ENCODE measurements at regions not wholly inside any gene's neighbourhood (a gene's known extent, or its start where the extent isn't known, plus 50 kb on each side); places are given as distances from the start of the nearest gene placed in this dataset.

DNA sequence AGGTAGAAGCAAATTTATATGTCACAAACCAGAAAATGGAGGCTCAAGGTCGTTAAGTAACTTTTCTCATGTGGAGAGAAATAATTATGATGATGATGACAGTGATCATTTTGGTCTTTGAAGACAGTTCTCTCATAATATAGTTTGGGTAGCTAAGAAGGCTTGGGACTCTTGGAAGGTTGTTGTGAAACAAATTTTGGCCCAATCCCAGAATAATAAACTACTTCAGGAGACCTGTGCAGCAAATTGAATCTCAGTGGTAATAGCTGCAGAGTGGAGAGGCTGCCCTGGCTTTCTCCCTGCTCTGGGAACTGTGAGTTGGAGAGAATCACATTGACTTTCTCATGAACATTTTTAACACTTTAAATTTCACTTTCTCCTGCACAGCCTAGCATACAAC lies 217.2 kb upstream of the BOD1L1 start:
- DNase-seq (ENCODE audit: low read depth) = no peak
- TF ChIP-seq, protein P1, sequence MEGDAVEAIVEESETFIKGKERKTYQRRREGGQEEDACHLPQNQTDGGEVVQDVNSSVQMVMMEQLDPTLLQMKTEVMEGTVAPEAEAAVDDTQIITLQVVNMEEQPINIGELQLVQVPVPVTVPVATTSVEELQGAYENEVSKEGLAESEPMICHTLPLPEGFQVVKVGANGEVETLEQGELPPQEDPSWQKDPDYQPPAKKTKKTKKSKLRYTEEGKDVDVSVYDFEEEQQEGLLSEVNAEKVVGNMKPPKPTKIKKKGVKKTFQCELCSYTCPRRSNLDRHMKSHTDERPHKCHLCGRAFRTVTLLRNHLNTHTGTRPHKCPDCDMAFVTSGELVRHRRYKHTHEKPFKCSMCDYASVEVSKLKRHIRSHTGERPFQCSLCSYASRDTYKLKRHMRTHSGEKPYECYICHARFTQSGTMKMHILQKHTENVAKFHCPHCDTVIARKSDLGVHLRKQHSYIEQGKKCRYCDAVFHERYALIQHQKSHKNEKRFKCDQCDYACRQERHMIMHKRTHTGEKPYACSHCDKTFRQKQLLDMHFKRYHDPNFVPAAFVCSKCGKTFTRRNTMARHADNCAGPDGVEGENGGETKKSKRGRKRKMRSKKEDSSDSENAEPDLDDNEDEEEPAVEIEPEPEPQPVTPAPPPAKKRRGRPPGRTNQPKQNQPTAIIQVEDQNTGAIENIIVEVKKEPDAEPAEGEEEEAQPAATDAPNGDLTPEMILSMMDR (IDR thresholded peaks at IDR 0.05; ENCODE audit: low read depth, low read length, missing control alignments) = no peak
- H3K4me3 ChIP-seq (ENCODE audit: low read depth, low read length) = no peak overlapping the region

DNA sequence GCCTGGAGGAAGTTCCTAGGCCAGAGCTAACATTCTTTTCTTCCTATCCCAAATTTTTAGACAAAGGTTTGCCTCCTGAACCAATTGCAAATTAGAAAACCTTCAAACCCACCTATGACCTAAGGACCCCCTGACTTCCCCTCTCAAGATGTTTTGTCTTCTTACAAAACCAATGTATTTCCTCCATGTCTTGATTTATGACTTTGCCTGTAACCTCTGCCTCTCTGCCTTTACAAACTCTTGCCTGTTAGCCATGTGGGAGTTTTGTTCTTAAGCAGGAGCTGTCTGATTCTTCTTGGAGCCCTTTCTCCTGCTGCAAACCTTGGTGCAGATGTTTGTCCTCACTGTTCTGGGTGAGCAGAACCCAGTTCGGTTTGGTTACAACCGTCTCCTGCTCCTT lies 222.3 kb upstream of the BOD1L1 start:
- TF ChIP-seq, protein P1 (IDR thresholded peaks at IDR 0.05; ENCODE audit: low read depth, low read length, missing control alignments) = no peak
- no peak overlapping the region for H3K4me3 ChIP-seq (ENCODE audit: low read depth, low read length)
- no peak for DNase-seq (ENCODE audit: low read depth)

DNA sequence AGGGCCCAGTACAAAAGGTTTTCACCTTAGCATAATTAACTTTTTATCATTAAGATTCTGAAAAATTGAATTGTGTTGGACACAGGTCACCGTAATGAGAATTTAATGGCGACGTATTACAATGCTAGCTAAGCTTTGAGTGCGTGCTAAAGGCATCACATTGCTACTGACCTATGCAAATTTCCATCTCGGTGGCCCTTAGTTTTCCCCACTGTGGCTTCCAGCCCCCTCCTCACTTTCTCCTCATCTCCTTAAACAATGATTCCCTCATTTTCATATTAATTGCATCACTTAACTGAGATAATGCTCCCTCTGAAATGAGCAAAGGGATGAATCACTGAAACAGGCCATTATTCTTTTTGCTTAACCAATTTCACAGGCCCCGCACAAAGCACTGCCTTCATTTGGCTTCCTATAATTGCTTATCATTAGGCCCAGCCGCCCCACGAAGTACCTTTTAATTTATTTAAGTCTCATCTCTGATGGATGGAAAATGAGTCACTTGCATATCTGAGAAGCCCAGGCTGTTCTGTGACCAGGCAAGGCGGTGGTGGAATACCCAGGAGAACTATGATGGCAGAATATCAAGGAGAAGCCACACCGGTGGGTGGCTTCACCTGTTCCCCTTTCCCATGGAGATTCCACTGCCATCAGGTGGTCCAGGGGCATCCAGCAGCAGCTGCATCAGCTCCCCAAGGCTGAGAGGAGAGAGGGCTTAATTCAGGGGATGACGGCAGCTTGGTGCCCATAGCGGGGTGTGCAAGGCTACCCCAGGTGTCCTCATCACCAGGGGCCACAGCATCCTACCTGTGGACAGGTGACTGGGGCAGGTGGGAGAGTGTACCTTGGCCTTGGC lies 223.8 kb upstream of the BOD1L1 start:
- no peak for DNase-seq (ENCODE audit: low read depth)
- H3K4me3 ChIP-seq (ENCODE audit: low read depth, low read length) = no peak overlapping the region
- TF ChIP-seq, protein P1 (IDR thresholded peaks at IDR 0.05; ENCODE audit: low read depth, low read length, missing control alignments) = no peak

DNA sequence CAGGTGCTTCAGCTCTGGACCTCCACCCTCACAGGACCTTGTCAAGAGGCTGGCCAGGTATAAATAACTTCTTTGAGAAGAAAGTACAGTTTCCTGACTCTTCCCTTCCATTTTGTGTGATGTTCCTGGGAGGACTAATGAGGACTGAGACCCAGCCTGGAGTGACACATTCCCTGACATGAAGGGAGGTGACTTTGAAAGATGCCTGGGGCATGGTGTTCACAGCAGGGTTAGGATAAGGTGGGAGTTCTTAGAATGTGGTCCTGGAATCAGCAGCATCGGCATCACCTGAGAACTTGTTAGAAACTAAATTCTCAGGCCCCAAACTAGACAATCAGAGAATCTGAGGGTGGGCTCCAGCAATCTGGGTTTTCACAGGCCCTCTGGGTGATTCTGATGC lies 224.9 kb upstream of the BOD1L1 start:
- no peak for DNase-seq (ENCODE audit: low read depth)
- no peak overlapping the region for H3K4me3 ChIP-seq (ENCODE audit: low read depth, low read length)
- TF ChIP-seq, protein P1 (IDR thresholded peaks at IDR 0.05; ENCODE audit: low read depth, low read length, missing control alignments) = no peak

DNA sequence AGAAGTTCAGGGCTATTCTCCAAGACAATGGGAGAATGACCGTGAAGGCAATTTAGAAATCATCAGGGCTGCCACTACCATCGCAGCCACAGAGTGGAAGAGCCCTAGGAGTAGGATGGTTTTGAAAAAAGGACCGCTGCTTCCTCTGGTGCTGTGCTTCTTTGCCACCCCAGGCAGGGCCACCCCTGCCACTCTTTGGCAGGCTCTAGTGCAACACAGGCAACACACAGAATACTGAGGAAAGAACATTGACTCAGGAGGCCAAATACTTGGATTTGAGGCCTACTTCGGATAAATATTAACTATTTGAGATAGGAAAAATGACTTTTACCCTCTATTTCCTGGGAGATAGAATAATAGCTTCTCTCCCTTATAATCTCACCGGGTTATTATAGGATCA lies 228.9 kb upstream of the BOD1L1 start:
- TF ChIP-seq, protein P1 (IDR thresholded peaks at IDR 0.05; ENCODE audit: low read depth, low read length, missing control alignments) = no peak
- no peak overlapping the region for H3K4me3 ChIP-seq (ENCODE audit: low read depth, low read length)
- no peak for DNase-seq (ENCODE audit: low read depth)

DNA sequence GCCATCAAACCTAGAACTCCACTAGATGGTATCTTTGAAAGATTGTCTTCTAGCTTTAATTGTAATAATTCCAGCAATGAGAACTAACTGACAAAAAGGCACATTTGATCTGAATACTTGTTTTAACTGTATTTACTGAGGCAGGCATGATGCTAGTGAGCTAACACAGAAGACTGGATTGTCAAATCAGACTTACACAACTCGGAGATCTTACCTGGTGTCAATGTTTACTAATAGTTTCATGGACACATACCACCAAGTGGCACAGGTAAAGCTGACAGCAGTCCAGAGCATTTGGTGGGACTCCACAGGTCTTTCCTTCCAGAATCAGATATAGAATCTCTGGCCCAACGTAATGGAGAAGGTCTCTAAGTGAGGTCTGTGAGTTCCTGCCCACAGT lies 229.9 kb upstream of the BOD1L1 start:
- DNase-seq (ENCODE audit: low read depth) = no peak
- TF ChIP-seq, protein P1 (IDR thresholded peaks at IDR 0.05; ENCODE audit: low read depth, low read length, missing control alignments) = no peak
- no peak overlapping the region for H3K4me3 ChIP-seq (ENCODE audit: low read depth, low read length)

DNA sequence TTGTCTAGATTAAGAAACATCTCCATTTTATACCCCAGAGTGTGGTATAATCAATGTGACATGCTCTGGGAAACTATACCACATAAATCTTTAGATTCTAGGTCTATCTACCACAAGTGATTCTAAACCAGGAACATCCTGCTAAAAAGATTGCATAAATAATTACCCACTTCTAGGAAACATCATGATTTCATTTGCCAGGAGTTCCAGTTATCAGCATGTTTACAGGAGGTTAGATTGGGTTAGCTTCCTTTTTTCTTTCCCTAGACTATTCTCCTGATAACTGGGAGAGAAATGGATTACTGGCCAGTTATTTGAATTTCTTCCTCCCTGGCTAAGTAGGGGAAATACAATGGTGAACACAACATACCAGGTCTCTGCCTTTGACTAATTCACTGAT lies 230.3 kb upstream of the BOD1L1 start:
- H3K4me3 ChIP-seq (ENCODE audit: low read depth, low read length) = no peak overlapping the region

More for the DNA sequence above, 230.3 kb upstream of the BOD1L1 start:
- TF ChIP-seq, protein P1 (IDR thresholded peaks at IDR 0.05; ENCODE audit: low read depth, low read length, missing control alignments) = no peak
- DNase-seq (ENCODE audit: low read depth) = no peak

Measured in GM12864 (cell line).